Spleen (tissue), 11 donors: ENCODE measurements at regions not wholly inside any gene's neighbourhood (a gene's known extent, or its start where the extent isn't known, plus 50 kb on each side); places are given as distances from the start of the nearest gene placed in this dataset.
A peak's percentile ranks its signal among the peaks of the same experiment; 100 is the strongest.

ENCODE experiments used
- DNase-seq: peaks from one replicate; pipeline ENCODE4 v3.0.0-alpha.2; 2020
- H3K27ac ChIP-seq, 8 donors: fragments of 200-600 bp; sonication (generic) in 7 of 8; 1 replicate in 4 of 8; 2 replicates in 4 of 8; pipeline versions ENCODE4 v1.5.0 to v1.8.0; 2016 to 2021; ENCODE audit warnings: inconsistent platforms in 4 of 8, mild to moderate bottlenecking in 4 of 8, moderate library complexity in 1 of 8
- H3K27me3 ChIP-seq, 7 donors: fragments of 200-600 bp; sonication (generic) in 6 of 7; replicated peaks in 1 of 7; 1 replicate in 4 of 7; 2 replicates in 3 of 7; pipeline versions ENCODE4 v1.5.0 to v1.8.0; 2016 to 2021; ENCODE audit warnings: inconsistent platforms in 3 of 7, mild to moderate bottlenecking in 1 of 7
- H3K36me3 ChIP-seq, 6 donors: fragments of 200-600 bp; sonication (generic) in 5 of 6; 1 replicate in 4 of 6; 2 replicates in 2 of 6; pipeline versions ENCODE4 v1.5.0 to v1.8.0; 2016 to 2021; ENCODE audit warnings: inconsistent platforms in 2 of 6
- H3K4me1 ChIP-seq, 6 donors: fragments of 200-600 bp; sonication (generic) in 5 of 6; 1 replicate in 3 of 6; 2 replicates in 3 of 6; pipeline versions ENCODE4 v1.5.0 to v1.8.0; 2016 to 2021; ENCODE audit warnings: inconsistent platforms in 3 of 6
- H3K4me3 ChIP-seq, 8 donors: fragments of 200-600 bp; sonication (generic) in 7 of 8; 1 replicate in 4 of 8; 2 replicates in 4 of 8; pipeline versions ENCODE4 v1.5.0 to v1.8.0; 2016 to 2021; ENCODE audit warnings: inconsistent platforms in 4 of 8, mild to moderate bottlenecking in 4 of 8, moderate library complexity in 2 of 8
- H3K9me3 ChIP-seq, 8 donors: fragments of 200-600 bp; sonication (generic) in 7 of 8; 1 replicate in 4 of 8; 2 replicates in 4 of 8; pipeline versions ENCODE4 v1.5.0 to v1.8.0; 2016 to 2021; ENCODE audit warnings: inconsistent platforms in 4 of 8
- POLR2A ChIP-seq, 3 donors: fragments of 450-650 bp; IDR thresholded peaks; one replicate each; pipeline ENCODE4 v1.5.1; 2017; ENCODE audit warnings: antibody characterized with exemption in 3 of 3, mild to moderate bottlenecking in 1 of 3
- POLR2AphosphoS5 ChIP-seq, 3 donors: sonication (generic); formaldehyde crosslinking; IDR thresholded peaks; one replicate each; pipeline ENCODE4 v1.5.1; 2017; ENCODE audit warnings: antibody characterized with exemption in 3 of 3
- WGBS, 5 donors: extraction: QIAGEN DNeasy Blood & Tissue Kit in 3 of 5; methylation state at CpG; one replicate each; pipeline versions ENCODE4 v1.1.5 to v1.1.7; 2013 to 2018; 5-methylcytosine and 5-hydroxymethylcytosine counted together
- intact Hi-C: fragments of 100-400 bp; cut with DNase I; formaldehyde crosslinking; loops from one replicate; pipeline ENCODE4 v1.15.0; 2023; ENCODE audit warnings: low total_unique reads
- TF ChIP-seq, protein P1 (sequence below), 11 experiments: fragments of 200-600 bp in 7 of 11; fragments of 450-650 bp in 4 of 11; sonication (generic) in 4 of 11; IDR thresholded peaks in 8 of 11; conservative IDR thresholded peaks in 3 of 11; 1 replicate in 7 of 11; 2 replicates in 4 of 11; pipeline versions ENCODE4 v1.4.0 to v1.8.0; 2016 to 2021; ENCODE audit warnings: antibody characterized with exemption in 11 of 11, inconsistent platforms in 4 of 11, mild to moderate bottlenecking in 1 of 11
- donor health status: healthy with polysubstance abuse.
- donor health status: DM: no; HTN: no; CAD: no; lungs with moderate emphysema.
- donor health status: DM: no; HTN: no; CAD: no.
- donor health status: Bipolar disorder and iron deficiency.
- donor health status: healthy.
- donor health status: DM: no; HTN: no; CAD: no.
- donor health status: DM: yes; HTN: yes; CAD: no.

- peaks cover 0 to 9% (median 0%) of the 10 kb centered on the region in 8 donors for H3K9me3 ChIP-seq
- no peak overlapping the region for H3K4me3 ChIP-seq
- no peak for DNase-seq
- H3K27ac ChIP-seq, result no peak overlapping the region
- intact Hi-C loops, result no loop called here
- H3K36me3 ChIP-seq, result no peaks in the 10 kb centered on the region
- H3K27me3 ChIP-seq, result no peaks in the 10 kb centered on the region
- TF ChIP-seq POLR2AphosphoS5 (IDR thresholded peaks at IDR 0.05), result no peak
- TF ChIP-seq, protein P1, sequence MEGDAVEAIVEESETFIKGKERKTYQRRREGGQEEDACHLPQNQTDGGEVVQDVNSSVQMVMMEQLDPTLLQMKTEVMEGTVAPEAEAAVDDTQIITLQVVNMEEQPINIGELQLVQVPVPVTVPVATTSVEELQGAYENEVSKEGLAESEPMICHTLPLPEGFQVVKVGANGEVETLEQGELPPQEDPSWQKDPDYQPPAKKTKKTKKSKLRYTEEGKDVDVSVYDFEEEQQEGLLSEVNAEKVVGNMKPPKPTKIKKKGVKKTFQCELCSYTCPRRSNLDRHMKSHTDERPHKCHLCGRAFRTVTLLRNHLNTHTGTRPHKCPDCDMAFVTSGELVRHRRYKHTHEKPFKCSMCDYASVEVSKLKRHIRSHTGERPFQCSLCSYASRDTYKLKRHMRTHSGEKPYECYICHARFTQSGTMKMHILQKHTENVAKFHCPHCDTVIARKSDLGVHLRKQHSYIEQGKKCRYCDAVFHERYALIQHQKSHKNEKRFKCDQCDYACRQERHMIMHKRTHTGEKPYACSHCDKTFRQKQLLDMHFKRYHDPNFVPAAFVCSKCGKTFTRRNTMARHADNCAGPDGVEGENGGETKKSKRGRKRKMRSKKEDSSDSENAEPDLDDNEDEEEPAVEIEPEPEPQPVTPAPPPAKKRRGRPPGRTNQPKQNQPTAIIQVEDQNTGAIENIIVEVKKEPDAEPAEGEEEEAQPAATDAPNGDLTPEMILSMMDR (IDR thresholded peaks at IDR 0.05 in 8 of 11, conservative IDR thresholded peaks at IDR 0.05 in 3 of 11), result no peak
- no peak for TF ChIP-seq POLR2A (IDR thresholded peaks at IDR 0.05)
- 74 to 83% (median 74%) methylated on average over 4 of the region's 4 CpGs for WGBS, 5 donors
- H3K4me1 ChIP-seq, result no peaks in the 10 kb centered on the region
These were observed 871.8 kb downstream of the SUCLG1 start for GRCh38 chr2:83587309-83587708.

DNA sequence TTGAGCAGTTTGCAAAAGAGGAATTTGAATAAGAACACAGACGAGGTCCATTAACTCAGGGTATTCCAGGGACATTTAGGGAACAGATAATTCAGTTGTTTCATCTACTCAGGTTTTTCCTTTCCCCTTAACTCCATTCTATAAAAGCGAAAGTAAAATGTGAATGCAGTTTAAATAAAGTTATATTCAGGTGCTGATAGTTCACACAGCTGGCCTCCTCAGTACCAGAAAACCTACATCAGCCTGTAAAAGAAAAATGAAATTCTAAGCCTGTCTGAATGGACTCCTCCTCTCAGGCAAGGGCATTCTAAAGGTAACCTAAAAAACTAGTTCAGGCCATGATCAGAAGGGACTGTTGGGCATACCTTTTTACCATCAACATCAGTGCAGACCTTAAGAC, 873.8 kb downstream of the SUCLG1 start:
- H3K4me3 ChIP-seq, result no peak overlapping the region

GRCh38 chr2:83584672-83585071, 874.4 kb downstream of the SUCLG1 start:
- peaks cover 0 to 9% (median 0%) of the 10 kb centered on the region in 8 donors for H3K9me3 ChIP-seq
- DNase-seq, result no peak
- TF ChIP-seq POLR2A (IDR thresholded peaks at IDR 0.05) (no peak), POLR2AphosphoS5 (IDR thresholded peaks at IDR 0.05) (no peak)
- TF ChIP-seq, protein P1 (IDR thresholded peaks at IDR 0.05 in 8 of 11, conservative IDR thresholded peaks at IDR 0.05 in 3 of 11), result no peak
- 39 to 53% (median 46%) methylated on average over 3 of the region's 3 CpGs for WGBS, 5 donors
- H3K4me1 ChIP-seq, result no peaks in the 10 kb centered on the region
- no peaks in the 10 kb centered on the region for H3K36me3 ChIP-seq
- no peak overlapping the region for H3K4me3 ChIP-seq
- H3K27ac ChIP-seq, result peak overlapping the region in 7 of 8 donors; percentile 10 to 78 (median 49)
- no peaks in the 10 kb centered on the region for H3K27me3 ChIP-seq
- intact Hi-C loops, result no loop called here

More for the DNA sequence above, 873.8 kb downstream of the SUCLG1 start:
- WGBS, 5 donors, result 66 to 81% (median 76%) methylated on average over 2 of the region's 2 CpGs
- H3K36me3 ChIP-seq, result no peaks in the 10 kb centered on the region
- H3K9me3 ChIP-seq, result peaks cover 0 to 9% (median 0%) of the 10 kb centered on the region in 8 donors
- no peaks in the 10 kb centered on the region for H3K27me3 ChIP-seq
- peak overlapping the region; percentile 6 to 78 (median 48) for H3K27ac ChIP-seq
- no peak for DNase-seq
- intact Hi-C loops, result no loop called here
- no peaks in the 10 kb centered on the region for H3K4me1 ChIP-seq
- TF ChIP-seq, protein P1 (IDR thresholded peaks at IDR 0.05 in 8 of 11, conservative IDR thresholded peaks at IDR 0.05 in 3 of 11), result no peak

GRCh38 chr2:83582589-83582988, 876.5 kb downstream of the SUCLG1 start:
- intact Hi-C loops, result no loop called here
- 17 to 26% (median 22%) methylated on average over 4 of the region's 4 CpGs for WGBS, 5 donors

More at GRCh38 chr2:83582589-83582988, 876.5 kb downstream of the SUCLG1 start:
- DNase-seq, result no peak
- Histone ChIP-seq H3K4me3 (no peak overlapping the region), H3K27ac (no peak overlapping the region), H3K36me3 (no peaks in the 10 kb centered on the region), H3K4me1 (no peaks in the 10 kb centered on the region), H3K9me3 (peaks cover 0 to 2% (median 0%) of the 10 kb centered on the region in 8 donors), H3K27me3 (no peaks in the 10 kb centered on the region)
- TF ChIP-seq, protein P1 (IDR thresholded peaks at IDR 0.05 in 8 of 11, conservative IDR thresholded peaks at IDR 0.05 in 3 of 11), result no peak
- TF ChIP-seq POLR2AphosphoS5 (IDR thresholded peaks at IDR 0.05), result no peak
- TF ChIP-seq POLR2A (IDR thresholded peaks at IDR 0.05), result no peak
